HUES64 (cell line): ENCODE measurements at regions not wholly inside any gene's neighbourhood (a gene's known extent, or its start where the extent isn't known, plus 50 kb on each side); places are given as distances from the start of the nearest gene placed in this dataset.

Source experiments
- H3K27ac ChIP-seq: 2 replicates; pipeline ENCODE4 v1.7.0; 2013; ENCODE audit warnings: low read depth, low read length, inconsistent platforms
- H3K27me3 ChIP-seq: 2 replicates; pipeline ENCODE4 v1.6.1; 2013; ENCODE audit warnings: mild to moderate bottlenecking, low read length; ENCODE audit not compliant: insufficient read depth
- H3K36me3 ChIP-seq: 2 replicates; pipeline ENCODE4 v1.6.1; 2013; ENCODE audit warnings: mild to moderate bottlenecking, low read length; ENCODE audit not compliant: insufficient read depth
- H3K4me1 ChIP-seq: 2 replicates; pipeline ENCODE4 v1.6.1; 2013; ENCODE audit warnings: mild to moderate bottlenecking, low read length, moderate library complexity; ENCODE audit not compliant: insufficient read depth
- H3K4me3 ChIP-seq: 2 replicates; pipeline ENCODE4 v1.5.1; 2013; ENCODE audit warnings: mild to moderate bottlenecking, low read length, moderate library complexity
- H3K9ac ChIP-seq: 2 replicates; pipeline ENCODE4 v1.6.1; 2013; ENCODE audit warnings: mild to moderate bottlenecking, low read depth, low read length
- H3K9me3 ChIP-seq: 2 replicates; pipeline ENCODE4 v1.6.1; 2013; ENCODE audit warnings: low read depth, low read length; ENCODE audit not compliant: insufficient read depth
- WGBS: fragments of 150-250, 120-280 bp; methylation state at CpG from one replicate; pipeline ENCODE4 v1.1.7; 2013; ENCODE audit warnings: missing lambda C conversion rate; 5-methylcytosine and 5-hydroxymethylcytosine counted together

DNA sequence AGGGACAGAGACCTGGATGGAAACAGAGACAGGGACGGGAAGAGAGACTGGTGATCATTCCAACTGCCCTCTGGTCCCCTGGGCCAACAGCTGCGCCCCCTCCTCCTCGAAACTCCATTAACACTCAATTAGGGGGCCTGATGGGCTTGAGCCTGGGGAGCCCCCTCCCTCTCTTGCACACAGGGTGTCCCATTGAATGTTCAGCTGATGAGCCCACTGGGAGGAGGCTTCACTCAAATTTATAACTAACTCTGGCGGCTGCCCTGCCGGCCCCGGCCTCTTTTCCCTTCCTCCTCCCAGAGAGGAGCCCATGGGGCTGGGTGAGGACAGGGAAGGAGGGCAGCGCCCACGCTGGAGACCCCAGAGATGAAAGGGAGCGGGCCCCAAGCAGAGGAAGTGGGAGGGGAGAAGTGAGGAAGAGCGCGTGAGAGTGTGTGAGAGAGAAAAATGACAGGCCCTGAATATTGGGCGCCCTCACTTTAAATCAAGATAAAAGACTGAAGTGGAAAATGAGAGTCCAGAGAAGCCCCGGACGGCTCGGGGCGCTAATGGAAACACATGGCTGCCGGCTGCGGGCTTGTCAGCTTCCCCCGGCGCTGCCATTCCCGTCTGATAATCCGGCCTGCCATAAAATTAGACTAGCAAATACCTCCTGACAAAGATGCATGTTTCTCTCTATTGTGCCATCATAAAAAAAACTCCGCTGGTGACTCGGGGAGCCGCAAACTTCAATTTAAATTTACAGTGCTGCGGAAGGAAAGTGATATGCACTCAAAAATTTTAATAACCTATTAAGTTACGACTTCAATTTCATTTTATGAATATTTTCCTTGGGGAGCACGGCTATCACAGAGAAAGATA, 58.0 kb upstream of the PAX2 start:
- peaks cover 81% of the 10 kb centered on the region for H3K27me3 ChIP-seq

GRCh38 chr10:100688201-100688600, 57.2 kb upstream of the PAX2 start:
- Histone ChIP-seq H3K36me3 (no peaks in the 10 kb centered on the region), H3K4me1 (peaks cover 19% of the 10 kb centered on the region), H3K9me3 (no peaks in the 10 kb centered on the region), H3K27me3 (peaks cover 73% of the 10 kb centered on the region), H3K27ac (no peak overlapping the region), H3K9ac (no peak overlapping the region), H3K4me3 (no peak overlapping the region)
- 70% methylated on average over 6 of the region's 6 CpGs for WGBS

More for the DNA sequence above, 58.0 kb upstream of the PAX2 start:
- H3K27ac ChIP-seq, result no peak overlapping the region
- 67% methylated on average over 24 of the region's 28 CpGs for WGBS
- peaks cover 19% of the 10 kb centered on the region for H3K4me1 ChIP-seq
- H3K4me3 ChIP-seq, result no peak overlapping the region
- no peak overlapping the region for H3K9ac ChIP-seq
- H3K36me3 ChIP-seq, result no peaks in the 10 kb centered on the region
- no peaks in the 10 kb centered on the region for H3K9me3 ChIP-seq

DNA sequence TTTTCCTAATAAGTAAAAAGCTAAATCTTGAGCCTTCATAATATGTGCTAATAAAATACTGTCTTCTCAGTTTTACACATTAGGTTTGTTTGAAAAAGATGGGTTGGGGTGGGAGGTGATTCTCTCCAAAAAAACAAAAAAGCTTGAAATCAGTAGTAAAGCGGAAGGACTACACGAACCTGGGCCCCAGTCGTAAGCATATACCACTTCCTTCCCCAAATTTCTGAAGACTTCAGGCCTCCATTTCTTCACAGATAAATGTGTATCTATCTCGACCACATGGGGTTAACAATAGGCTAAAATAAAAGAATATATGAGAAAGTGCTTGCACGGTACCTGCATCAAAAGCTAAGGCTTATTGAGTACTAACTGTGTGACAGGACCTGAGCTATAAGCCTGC, 51.6 kb upstream of the PAX2 start:
- H3K9ac ChIP-seq, result no peak overlapping the region
- no peaks in the 10 kb centered on the region for H3K4me1 ChIP-seq
- no peak overlapping the region for H3K4me3 ChIP-seq
- H3K36me3 ChIP-seq, result no peaks in the 10 kb centered on the region
- WGBS, result 89% methylated on average over 5 of the region's 5 CpGs
- H3K27ac ChIP-seq, result no peak overlapping the region
- H3K9me3 ChIP-seq, result no peaks in the 10 kb centered on the region
- H3K27me3 ChIP-seq, result peaks cover 40% of the 10 kb centered on the region
